HG03521 (cell line): ENCODE measurements at regions not wholly inside any gene's neighbourhood (a gene's known extent, or its start where the extent isn't known, plus 50 kb on each side); places are given as distances from the start of the nearest gene placed in this dataset.

Experiments used
- ATAC-seq: cut with Tn5 transposase; IDR thresholded peaks from one replicate; pipeline ENCODE4 v1.9.1; 2021; ENCODE audit warnings: mild to moderate bottlenecking, moderate library complexity; ENCODE audit not compliant: unreplicated experiment

DNA sequence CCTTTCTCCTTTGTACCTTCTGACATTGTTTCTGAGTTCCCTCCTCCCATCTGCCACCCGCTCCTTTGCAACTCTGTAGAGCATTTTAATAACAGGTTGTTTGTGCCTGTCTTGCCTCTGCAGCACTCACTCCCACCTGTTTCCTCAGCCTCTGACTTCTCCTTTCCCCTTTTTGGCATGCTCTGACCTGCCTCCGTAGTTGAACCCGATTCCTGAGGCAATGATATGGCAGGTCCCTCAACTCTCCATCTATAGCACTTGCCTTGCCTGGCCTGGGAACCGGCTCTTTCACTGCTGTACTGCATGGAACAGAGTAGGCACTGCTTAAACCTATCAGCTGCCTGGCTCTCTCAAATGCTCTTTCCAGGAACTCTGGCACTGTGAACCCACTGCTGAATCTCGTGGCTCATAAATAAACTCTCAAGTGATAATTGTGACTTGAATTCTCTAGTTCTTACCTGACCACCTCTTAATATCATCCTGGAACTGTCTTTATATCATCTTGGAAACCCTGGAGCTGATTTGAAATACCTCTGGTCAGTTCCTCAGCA lies 50.3 kb downstream of the UTRN start:
- no peak for ATAC-seq

- ATAC-seq: no peak
Measured at GRCh38 chr6:144335914-144336313, 50.8 kb downstream of the UTRN start.

- ATAC-seq: no peak
Measured at GRCh38 chr6:144336900-144337299, 51.8 kb downstream of the UTRN start.

DNA sequence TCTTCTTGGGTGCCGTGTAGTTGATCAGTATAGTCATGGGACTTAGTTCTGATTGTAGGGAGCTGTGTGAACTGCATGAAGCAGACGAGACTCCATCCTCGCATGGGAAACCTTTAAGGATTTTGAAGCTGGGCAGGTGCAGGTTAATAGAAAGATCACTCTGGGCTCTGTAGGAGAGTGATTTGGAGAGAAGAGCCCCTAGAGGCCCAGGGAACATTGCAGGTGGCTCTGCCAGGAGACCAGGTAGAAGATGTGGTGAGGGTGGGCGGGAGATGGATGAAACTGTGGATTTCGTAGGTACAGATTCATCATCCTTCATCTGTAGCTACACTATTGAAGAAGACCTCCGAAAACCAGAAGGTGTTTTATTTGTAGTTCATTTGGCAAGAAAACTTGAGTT lies 53.3 kb downstream of the UTRN start:
- ATAC-seq: no peak

DNA sequence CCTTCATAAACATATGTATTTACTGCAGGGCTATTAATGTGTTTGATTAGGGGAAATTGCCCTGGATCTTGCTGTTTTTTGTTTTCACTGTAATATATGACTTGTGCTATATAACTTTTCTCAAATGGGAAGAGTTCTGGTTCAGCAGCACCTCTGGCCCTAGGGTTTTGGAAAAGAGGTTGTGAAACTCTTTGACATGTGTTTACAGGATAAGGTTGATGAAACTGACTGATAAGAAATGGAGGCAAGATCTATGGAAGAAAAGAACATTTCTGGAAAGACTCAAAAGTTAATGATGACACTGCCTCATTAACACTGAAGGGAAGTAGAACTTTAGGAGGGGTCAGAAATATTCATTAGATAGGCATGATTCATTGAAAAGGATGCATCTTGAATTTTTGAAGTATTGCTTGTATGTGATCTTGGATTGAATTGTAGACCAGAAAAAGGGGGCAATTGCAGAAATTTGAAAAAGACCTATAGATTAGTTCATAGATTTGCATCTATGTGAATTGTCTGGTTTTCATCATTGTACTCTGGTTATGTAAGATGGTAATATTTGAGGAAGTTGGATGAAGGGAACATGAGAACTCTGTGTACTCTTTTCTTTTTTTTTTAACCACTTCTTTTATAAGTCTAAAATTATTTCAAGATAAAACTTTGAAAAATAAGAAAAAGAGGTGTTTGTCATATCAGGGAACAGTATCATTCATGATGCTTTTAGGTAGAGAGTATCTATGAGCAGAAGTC lies 54.0 kb downstream of the UTRN start:
- no peak for ATAC-seq

GRCh38 chr6:144339859-144340452 lies 54.8 kb downstream of the UTRN start:
- no peak for ATAC-seq

DNA sequence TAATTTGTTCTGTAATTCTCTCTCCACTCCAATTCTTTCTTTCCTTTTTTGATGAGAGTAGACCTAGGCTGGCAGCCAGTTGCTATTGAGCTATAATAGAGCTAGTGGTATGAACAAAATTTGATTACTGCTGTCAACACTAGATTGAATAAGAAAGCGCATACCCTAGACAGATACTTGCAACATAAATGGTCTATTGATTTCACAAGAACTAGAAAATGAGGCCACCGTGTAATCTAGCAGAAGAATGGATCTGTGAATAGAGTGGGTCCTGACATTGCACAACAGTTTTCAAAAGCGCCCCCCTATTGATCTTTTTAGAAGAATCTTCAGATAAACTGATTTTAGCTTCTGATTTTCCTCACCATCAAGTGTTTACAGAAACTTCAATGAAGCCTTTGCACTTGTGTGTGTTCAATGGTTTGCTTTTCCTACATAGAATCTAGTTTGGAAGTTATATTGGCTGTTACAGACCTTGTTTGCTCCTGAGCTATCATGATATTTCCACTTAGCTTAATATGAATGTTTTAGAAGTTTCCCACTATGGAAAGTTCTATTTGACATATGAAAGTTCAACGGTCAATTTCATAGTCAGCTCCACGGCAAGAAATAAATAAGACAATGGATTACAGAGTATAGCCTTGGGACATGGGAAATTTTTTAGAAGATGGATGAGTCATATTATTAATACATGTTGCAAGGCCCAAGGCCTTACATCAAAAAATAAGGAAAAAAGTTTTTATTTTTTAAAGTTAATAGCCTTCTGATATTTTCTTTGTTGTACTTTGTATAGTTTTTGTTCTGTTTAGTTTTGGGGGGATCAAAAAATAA lies 55.6 kb downstream of the UTRN start:
- ATAC-seq: no peak

- no peak for ATAC-seq
Measured at GRCh38 chr6:144341831-144342527, 56.8 kb downstream of the UTRN start.

DNA sequence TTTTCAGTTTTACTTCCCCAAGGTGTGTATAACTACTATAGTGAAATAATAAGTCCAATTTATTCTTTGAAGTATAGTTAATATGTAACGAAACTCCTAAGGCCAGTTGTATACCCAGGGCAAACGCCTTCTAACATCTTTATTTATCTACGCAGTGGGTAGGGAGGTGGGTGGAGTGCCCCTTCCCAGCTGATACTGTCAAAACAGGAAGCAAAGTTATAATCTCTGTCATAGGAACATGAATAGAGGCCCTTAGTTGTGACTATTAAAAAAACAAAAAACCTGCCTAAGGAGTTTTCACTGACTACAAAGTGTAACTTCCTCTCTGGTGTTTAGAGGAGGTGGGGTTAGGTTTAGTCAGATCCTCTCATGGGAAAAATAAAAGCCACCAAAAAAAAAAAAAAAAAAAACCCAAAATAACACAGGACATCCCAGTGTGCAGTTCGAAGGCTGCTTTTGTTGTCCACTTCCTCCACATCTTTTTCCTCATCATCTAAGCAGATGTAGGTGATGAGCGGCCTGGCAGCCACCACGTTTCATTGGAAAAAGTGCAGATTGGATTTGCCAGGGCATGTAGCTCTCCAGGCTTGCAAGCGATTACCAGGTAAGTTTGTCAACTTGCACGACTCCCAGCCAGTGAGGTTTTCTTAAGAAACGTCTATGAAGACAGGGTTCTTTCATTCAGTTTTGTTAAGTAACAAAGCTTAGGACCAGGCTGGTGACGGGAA lies 58.7 kb downstream of the UTRN start:
- ATAC-seq: peak; percentile 29

DNA sequence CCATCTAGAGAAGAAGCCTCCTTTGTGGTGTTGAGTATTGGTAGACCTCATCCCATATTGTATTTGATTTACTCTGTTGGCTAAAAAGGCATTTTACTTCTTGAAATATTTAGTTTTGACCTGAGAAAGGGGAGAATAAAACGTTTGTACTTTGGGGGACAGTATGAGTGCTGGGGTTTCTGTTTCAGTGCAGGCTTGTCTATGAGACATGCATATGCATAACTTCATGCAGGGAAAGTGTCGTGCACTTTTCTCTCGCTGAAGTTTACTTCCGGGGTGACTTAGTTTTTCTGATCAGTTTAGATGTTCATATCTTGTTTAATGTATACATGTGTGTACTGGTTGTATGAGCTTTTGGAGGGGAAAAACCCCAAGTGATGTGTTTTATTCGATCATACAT lies 59.5 kb downstream of the UTRN start:
- ATAC-seq: peak; percentile 53

DNA sequence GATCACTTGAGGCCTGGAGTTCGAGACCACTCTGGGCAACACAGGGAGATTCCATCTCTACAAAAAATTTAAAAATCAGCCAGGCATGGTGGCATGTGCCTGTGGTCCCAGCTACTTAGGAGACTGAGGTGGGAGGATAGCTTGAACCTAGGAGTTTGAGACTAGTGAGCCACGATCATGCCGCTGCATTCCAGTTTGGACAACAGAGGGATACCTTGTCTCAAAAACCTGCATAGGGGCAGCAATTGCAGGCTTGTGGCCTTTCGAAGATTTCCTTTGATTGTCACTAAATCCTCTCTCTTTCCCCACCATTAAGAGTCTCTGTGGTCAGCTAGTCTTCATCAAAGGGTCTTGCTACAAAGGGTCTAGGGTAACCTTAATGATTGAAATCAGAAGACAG lies 60.3 kb downstream of the UTRN start:
- ATAC-seq: no peak

DNA sequence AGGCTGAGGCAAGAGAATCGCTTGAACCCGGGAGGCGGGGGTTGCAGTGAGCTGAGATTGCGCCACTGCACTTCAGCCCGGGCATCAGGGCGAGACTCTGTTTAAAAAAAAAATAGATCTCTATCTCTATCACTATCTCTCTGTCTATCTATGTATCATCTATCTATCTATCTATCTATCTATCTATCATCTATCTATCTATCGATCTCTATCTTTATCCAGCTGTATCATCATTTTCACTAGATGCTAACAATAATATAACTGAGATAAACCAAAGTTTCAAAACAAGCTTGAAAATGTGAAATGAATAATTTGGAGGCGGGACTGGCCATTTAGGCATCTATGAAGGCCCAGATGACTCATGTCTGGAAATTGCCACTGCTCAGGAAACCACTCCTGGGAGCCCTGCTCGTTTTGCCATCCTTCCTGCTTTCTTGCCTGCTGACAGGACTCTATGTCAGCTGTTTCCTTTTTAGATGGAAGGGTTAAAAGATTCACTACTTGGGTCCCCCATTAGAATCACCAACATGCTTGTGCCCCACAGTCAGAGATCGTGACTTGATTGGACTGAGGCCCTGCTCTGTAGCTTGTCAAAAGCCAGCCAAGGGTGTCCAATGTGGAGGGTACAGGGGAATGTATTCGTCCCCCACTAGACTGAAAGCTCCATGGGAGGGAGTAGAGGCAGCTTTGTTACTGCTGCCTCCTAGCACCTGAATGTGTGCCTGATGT lies 61.7 kb downstream of the UTRN start:
- ATAC-seq: no peak

- no peak for ATAC-seq
Measured at GRCh38 chr6:144347448-144347759, 62.3 kb downstream of the UTRN start.

DNA sequence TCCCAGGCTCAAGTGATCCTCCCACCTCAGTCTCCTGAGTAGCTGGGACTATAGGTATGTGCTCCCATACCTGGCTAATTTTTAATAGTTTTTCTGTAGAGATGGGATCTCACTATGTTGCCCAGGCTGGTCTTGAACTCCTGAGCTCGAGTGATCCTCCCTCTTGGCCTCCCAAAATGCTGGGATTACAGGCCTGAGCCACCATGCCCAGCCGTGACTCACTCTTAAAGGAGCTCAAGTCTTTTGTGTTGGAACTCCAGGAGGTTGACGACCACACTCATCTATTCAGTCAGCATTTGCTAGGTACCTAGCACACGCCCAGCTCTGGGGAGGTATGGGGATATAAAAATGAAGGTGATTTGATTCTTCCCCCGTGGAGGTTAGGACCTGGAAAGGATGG lies 62.8 kb downstream of the UTRN start:
- ATAC-seq: no peak

- ATAC-seq: no peak
Measured at GRCh38 chr6:144349690-144350527, 64.8 kb downstream of the UTRN start.

- no peak for ATAC-seq
Measured at GRCh38 chr6:144350528-144350880, 65.4 kb downstream of the UTRN start.

- ATAC-seq: no peak
Measured at GRCh38 chr6:144351379-144352127, 66.4 kb downstream of the UTRN start.

DNA sequence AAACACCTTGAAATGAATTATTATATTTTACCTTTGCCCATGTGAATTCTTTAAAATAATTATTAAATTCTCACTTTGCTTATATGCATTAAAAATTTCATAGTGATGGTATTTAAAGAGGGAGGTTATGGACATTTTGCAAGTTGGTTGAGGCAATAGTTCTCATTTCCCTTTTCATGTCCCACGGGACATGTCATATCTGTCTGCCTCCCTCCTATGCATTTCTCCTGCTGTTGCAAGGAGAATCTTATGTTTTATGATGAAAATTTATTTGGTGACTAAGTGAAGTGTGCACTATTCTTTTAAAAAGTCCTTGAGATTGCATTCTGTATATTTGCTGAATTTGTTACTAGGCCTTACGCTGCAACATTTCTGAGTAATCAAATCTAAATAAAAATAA lies 67.2 kb downstream of the UTRN start:
- no peak for ATAC-seq
